OCI-LY7 (cell line): ENCODE measurements at regions not wholly inside any gene's neighbourhood (a gene's known extent, or its start where the extent isn't known, plus 50 kb on each side); places are given as distances from the start of the nearest gene placed in this dataset.

Source experiments
- BruUV-seq: library from RNA; stranded (reverse); fragments of 400-500 nt; replicated peaks from 2 replicates; lab custom pipeline; 2021; lab: Mats Ljungman, UMichigan
- CTCF ChIA-PET: fragments of 300-600 bp; sonication (Branson Sonifier 250); formaldehyde crosslinking; loops from one replicate; lab custom pipeline; 2022; ENCODE audit warnings: antibody characterized with exemption; ENCODE audit not compliant: unreplicated experiment; lab: Charles Lee
- POLR2A ChIA-PET: fragments of 300-600 bp; sonication (Branson Sonifier 250); formaldehyde crosslinking; loops from one replicate; lab custom pipeline; 2022; ENCODE audit warnings: antibody characterized with exemption; lab: Charles Lee
- DNase-seq: peaks from one replicate; pipeline ENCODE4 v3.0.0-alpha.2; 2015; ENCODE audit warnings: low spot score
- H2AFZ ChIP-seq: fragments of 200-600 bp; sonication (generic), shearing (Covaris generic); 2 replicates; pipeline ENCODE4 v1.6.1; 2014; ENCODE audit warnings: mild to moderate bottlenecking, antibody characterized with exemption, low read length, moderate library complexity
- H3K27ac ChIP-seq: fragments of 200-600 bp; sonication (generic); 2 replicates; pipeline ENCODE4 v1.5.1; 2014; ENCODE audit warnings: mixed run types, low read depth, mild to moderate bottlenecking, moderate library complexity, low read length, inconsistent platforms; ENCODE audit not compliant: poor library complexity, severe bottlenecking
- H3K36me3 ChIP-seq: fragments of 200-600 bp; sonication (generic); 2 replicates; pipeline ENCODE4 v1.6.1; 2014; ENCODE audit warnings: mild to moderate bottlenecking, antibody characterized with exemption, low read length, moderate library complexity, mixed read lengths; ENCODE audit not compliant: insufficient read depth
- H3K4me1 ChIP-seq: fragments of 200-600 bp; sonication (generic); 2 replicates; pipeline ENCODE4 v1.5.1; 2014; ENCODE audit warnings: mild to moderate bottlenecking, low read length; ENCODE audit not compliant: insufficient read depth, poor library complexity, severe bottlenecking
- H3K4me2 ChIP-seq: fragments of 200-600 bp; sonication (generic); 2 replicates; pipeline ENCODE4 v1.6.1; 2014; ENCODE audit warnings: mild to moderate bottlenecking, low read length
- H3K4me3 ChIP-seq: fragments of 200-600 bp; sonication (generic); 2 replicates; pipeline ENCODE4 v1.5.1; 2014; ENCODE audit warnings: mild to moderate bottlenecking, low read depth, low read length; ENCODE audit not compliant: poor library complexity, severe bottlenecking
- H3K79me2 ChIP-seq: fragments of 200-600 bp; sonication (generic); 2 replicates; pipeline ENCODE4 v1.6.1; 2016; ENCODE audit warnings: low read depth, mild to moderate bottlenecking, low read length, moderate library complexity, mixed read lengths; ENCODE audit not compliant: insufficient read depth
- H3K9me2 ChIP-seq: fragments of 200-600 bp; sonication (generic); 2 replicates; pipeline ENCODE4 v1.6.1; 2016; ENCODE audit warnings: mild to moderate bottlenecking, low read length, mixed read lengths; ENCODE audit not compliant: insufficient read depth
- H3K9me3 ChIP-seq: fragments of 200-600 bp; sonication (generic); 2 replicates; pipeline ENCODE4 v1.6.1; 2014; ENCODE audit warnings: mild to moderate bottlenecking, mixed run types, low read length, mixed read lengths
- H4K20me1 ChIP-seq: fragments of 200-600 bp; sonication (generic); 2 replicates; pipeline ENCODE4 v1.6.1; 2014; ENCODE audit warnings: mild to moderate bottlenecking, antibody characterized with exemption, low read length, moderate library complexity, mixed read lengths; ENCODE audit not compliant: insufficient read depth
- EZH2phosphoT487 ChIP-seq: fragments of 200-600 bp; sonication (generic); IDR thresholded peaks from 2 replicates; pipeline ENCODE4 v1.6.1; 2018; ENCODE audit warnings: low read depth, borderline replicate concordance, mild to moderate bottlenecking, mixed run types, antibody characterized with exemption, low read length, moderate library complexity, mixed read lengths
- intact Hi-C: fragments of 100-400 bp; cut with micrococcal nuclease; formaldehyde crosslinking; loops from one replicate; pipeline ENCODE4 v1.10.0; 2022; ENCODE audit not compliant: unreplicated experiment
- TF ChIP-seq, protein P1 (sequence below): fragments of 200-600 bp; sonication (generic); conservative IDR thresholded peaks from 2 replicates; pipeline ENCODE4 v1.5.1; 2014; ENCODE audit warnings: mild to moderate bottlenecking, antibody characterized with exemption, low read length, moderate library complexity, mixed read lengths

DNA sequence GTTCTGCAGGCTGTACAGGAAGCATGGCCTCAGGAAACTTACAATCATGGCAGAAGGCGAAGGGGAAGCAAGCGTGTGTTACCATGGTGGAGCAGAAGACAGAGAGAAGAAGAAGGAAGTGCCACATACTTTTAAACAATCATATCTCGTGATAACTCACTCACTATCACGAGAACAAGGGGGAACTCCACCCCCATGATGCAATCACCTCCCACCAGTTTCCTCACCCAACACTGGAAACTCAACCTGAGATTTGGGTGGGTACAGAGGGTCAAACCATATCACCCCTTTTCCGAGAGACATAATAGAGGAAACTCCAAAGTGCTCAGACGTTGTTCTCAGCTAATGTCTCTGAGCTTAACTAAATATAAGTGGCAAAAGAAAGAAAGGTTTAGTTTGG, 186.3 kb upstream of the MME start:
- Histone ChIP-seq H3K4me3 (no peak overlapping the region), H3K4me1 (no peaks in the 10 kb centered on the region), H3K27ac (no peak overlapping the region), H3K4me2 (no peak overlapping the region), H3K36me3 (no peaks in the 10 kb centered on the region), H3K9me2 (no peaks in the 10 kb centered on the region), H3K9me3 (no peaks in the 10 kb centered on the region), H3K79me2 (no peaks in the 10 kb centered on the region), H4K20me1 (no peaks in the 10 kb centered on the region), H2AFZ (no peak overlapping the region; the same call in 1 of the 2 replicates)
- CTCF ChIA-PET, result no interaction called here
- POLR2A ChIA-PET, result interaction anchor here (0.5 kb wide), 1 partner anchor 17 kb away, joined by 3 read pairs; no protein-coding TSS in a partner anchor
- TF ChIP-seq, protein P1, sequence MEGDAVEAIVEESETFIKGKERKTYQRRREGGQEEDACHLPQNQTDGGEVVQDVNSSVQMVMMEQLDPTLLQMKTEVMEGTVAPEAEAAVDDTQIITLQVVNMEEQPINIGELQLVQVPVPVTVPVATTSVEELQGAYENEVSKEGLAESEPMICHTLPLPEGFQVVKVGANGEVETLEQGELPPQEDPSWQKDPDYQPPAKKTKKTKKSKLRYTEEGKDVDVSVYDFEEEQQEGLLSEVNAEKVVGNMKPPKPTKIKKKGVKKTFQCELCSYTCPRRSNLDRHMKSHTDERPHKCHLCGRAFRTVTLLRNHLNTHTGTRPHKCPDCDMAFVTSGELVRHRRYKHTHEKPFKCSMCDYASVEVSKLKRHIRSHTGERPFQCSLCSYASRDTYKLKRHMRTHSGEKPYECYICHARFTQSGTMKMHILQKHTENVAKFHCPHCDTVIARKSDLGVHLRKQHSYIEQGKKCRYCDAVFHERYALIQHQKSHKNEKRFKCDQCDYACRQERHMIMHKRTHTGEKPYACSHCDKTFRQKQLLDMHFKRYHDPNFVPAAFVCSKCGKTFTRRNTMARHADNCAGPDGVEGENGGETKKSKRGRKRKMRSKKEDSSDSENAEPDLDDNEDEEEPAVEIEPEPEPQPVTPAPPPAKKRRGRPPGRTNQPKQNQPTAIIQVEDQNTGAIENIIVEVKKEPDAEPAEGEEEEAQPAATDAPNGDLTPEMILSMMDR, result no peak
- BruUV-seq, result no TSS peak
- no peak for DNase-seq
- intact Hi-C loops, result no loop called here

DNA sequence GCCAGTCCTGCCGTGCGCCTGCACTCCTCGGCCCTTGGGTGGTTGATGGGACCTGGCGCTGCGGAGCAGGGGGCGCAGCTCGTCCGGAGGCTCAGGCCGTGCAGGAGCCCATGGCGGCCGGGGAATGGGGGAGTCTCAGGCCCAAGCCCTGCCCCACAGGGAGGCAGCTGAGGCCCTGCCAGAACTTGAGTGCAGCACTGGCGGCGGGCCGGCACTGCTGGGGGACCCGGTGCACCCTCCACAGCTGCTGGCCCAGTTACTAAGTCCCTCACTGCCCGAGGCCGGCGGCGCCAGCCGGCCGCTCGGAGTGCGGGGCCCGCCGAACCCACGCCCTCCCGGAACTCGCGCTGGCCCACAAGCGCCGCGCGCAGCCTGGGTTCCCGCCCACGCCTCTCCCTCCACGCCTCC, 190.9 kb upstream of the MME start:
- H4K20me1 ChIP-seq, result no peaks in the 10 kb centered on the region
- H3K4me2 ChIP-seq, result no peak overlapping the region
- TF ChIP-seq, protein P1, result no peak
- no peak for TF ChIP-seq EZH2phosphoT487
- BruUV-seq, result no TSS peak
- H3K36me3 ChIP-seq, result no peaks in the 10 kb centered on the region
- no peak overlapping the region for H3K4me3 ChIP-seq
- no peaks in the 10 kb centered on the region for H3K9me2 ChIP-seq
- POLR2A ChIA-PET, result interaction anchor here (0.5 to 2.0 kb wide), 2 partner anchors 24 to 41 kb away, joined by 5 to 7 read pairs; no protein-coding TSS in a partner anchor
- no peak overlapping the region for H2AFZ ChIP-seq
- intact Hi-C loops, result no loop called here
- no peaks in the 10 kb centered on the region for H3K4me1 ChIP-seq
- H3K9me3 ChIP-seq, result no peaks in the 10 kb centered on the region
- H3K27ac ChIP-seq, result no peak overlapping the region
- no peak for DNase-seq
- no peaks in the 10 kb centered on the region for H3K79me2 ChIP-seq
- CTCF ChIA-PET, result no interaction called here

DNA sequence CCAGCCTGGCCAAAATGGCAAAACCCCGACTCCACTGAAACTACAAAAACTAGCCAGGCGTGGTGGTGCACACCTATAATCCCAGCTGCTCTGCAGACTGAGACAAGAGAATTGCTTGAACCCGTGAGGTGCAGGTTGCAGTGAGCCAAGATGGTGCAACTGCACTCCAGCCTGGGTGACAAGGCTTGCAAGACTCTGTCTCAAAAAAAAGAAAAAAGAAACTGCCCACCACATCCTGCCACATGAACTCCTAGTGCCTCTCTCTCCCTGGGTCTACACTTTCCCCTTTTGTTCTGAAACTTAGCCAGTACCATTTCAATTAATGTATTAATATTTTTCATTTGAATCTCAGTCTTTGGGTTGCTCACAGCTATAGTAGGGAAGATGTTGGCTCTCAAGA, 192.2 kb upstream of the MME start:
- H3K36me3 ChIP-seq, result no peaks in the 10 kb centered on the region
- no peaks in the 10 kb centered on the region for H4K20me1 ChIP-seq
- H3K79me2 ChIP-seq, result no peaks in the 10 kb centered on the region
- TF ChIP-seq, protein P1, result no peak
- no peak for TF ChIP-seq EZH2phosphoT487
- intact Hi-C loops, result no loop called here
- no peak for DNase-seq
- H3K4me2 ChIP-seq, result no peak overlapping the region
- H3K9me3 ChIP-seq, result no peaks in the 10 kb centered on the region
- BruUV-seq, result no TSS peak
- CTCF ChIA-PET, result no interaction called here
- no peaks in the 10 kb centered on the region for H3K9me2 ChIP-seq
- no peaks in the 10 kb centered on the region for H3K4me1 ChIP-seq
- H3K27ac ChIP-seq, result no peak overlapping the region
- no peak overlapping the region for H3K4me3 ChIP-seq
- no peak overlapping the region; the same call in 1 of the 2 replicates for H2AFZ ChIP-seq
- POLR2A ChIA-PET, result no interaction called here
